OCI-LY1 (cell line): ENCODE measurements at regions not wholly inside any gene's neighbourhood (a gene's known extent, or its start where the extent isn't known, plus 50 kb on each side); places are given as distances from the start of the nearest gene placed in this dataset.

Source experiments
- H2AFZ ChIP-seq: fragments of 200-600 bp; sonication (generic), shearing (Covaris generic); 2 replicates; pipeline ENCODE4 v1.6.0; 2014; ENCODE audit warnings: antibody characterized with exemption, mild to moderate bottlenecking, low read length
- H3F3A ChIP-seq: fragments of 200-600 bp; sonication (generic), shearing (Covaris generic); 2 replicates; pipeline ENCODE4 v1.6.0; 2014; ENCODE audit warnings: mild to moderate bottlenecking, antibody characterized with exemption, low read length, moderate library complexity; ENCODE audit not compliant: insufficient read depth
- H3K27ac ChIP-seq: fragments of 200-600 bp; sonication (generic); 2 replicates; pipeline ENCODE4 v1.5.1; 2014; ENCODE audit warnings: low read length, mixed run types, mild to moderate bottlenecking, low read depth; ENCODE audit not compliant: poor library complexity, severe bottlenecking
- H3K27me3 ChIP-seq: fragments of 200-600 bp; sonication (generic); 2 replicates; pipeline ENCODE4 v1.6.0; 2014; ENCODE audit warnings: antibody characterized with exemption, mild to moderate bottlenecking, low read length, moderate library complexity; ENCODE audit not compliant: insufficient read depth
- H3K36me3 ChIP-seq: fragments of 200-600 bp; sonication (generic); 2 replicates; pipeline ENCODE4 v1.6.1; 2014; ENCODE audit warnings: mild to moderate bottlenecking, antibody characterized with exemption, low read length, moderate library complexity, mixed read lengths; ENCODE audit not compliant: insufficient read depth
- H3K4me1 ChIP-seq: fragments of 200-600 bp; sonication (generic); 2 replicates; pipeline ENCODE4 v1.5.1; 2014; ENCODE audit warnings: mild to moderate bottlenecking, low read length, moderate library complexity; ENCODE audit not compliant: insufficient read depth, severe bottlenecking
- H3K4me2 ChIP-seq: fragments of 200-600 bp; sonication (generic), shearing (Covaris generic); 2 replicates; pipeline ENCODE4 v1.6.1; 2014; ENCODE audit warnings: low read length
- H3K4me3 ChIP-seq: fragments of 200-600 bp; sonication (generic); 2 replicates; pipeline ENCODE4 v1.5.1; 2014; ENCODE audit warnings: low read length, low read depth, mild to moderate bottlenecking, mixed read lengths; ENCODE audit not compliant: poor library complexity, severe bottlenecking
- H3K79me2 ChIP-seq: fragments of 200-600 bp; shearing (Covaris generic); 2 replicates; pipeline ENCODE4 v1.6.1; 2016; ENCODE audit warnings: mixed run types, low read length, mixed read lengths; ENCODE audit not compliant: insufficient read depth
- H3K9ac ChIP-seq: fragments of 200-600 bp; sonication (generic), shearing (Covaris generic); 2 replicates; pipeline ENCODE4 v1.6.1; 2014; ENCODE audit warnings: mild to moderate bottlenecking, low read length, mixed read lengths
- H3K9me2 ChIP-seq: fragments of 200-600 bp; sonication (generic), shearing (Covaris generic); 2 replicates; pipeline ENCODE4 v1.6.1; 2014; ENCODE audit warnings: low read depth, mild to moderate bottlenecking, low read length, mixed read lengths
- H3K9me3 ChIP-seq: fragments of 200-600 bp; shearing (Covaris generic); 2 replicates; pipeline ENCODE4 v1.6.1; 2014; ENCODE audit warnings: low read length, mixed read lengths
- H4K20me1 ChIP-seq: fragments of 200-600 bp; sonication (generic), shearing (Covaris generic); 2 replicates; pipeline ENCODE4 v1.6.0; 2016; ENCODE audit warnings: mild to moderate bottlenecking, low read length; ENCODE audit not compliant: insufficient read depth
- EZH2 ChIP-seq: fragments of 200-600 bp; sonication (generic), shearing (Covaris generic); IDR thresholded peaks from 2 replicates; pipeline ENCODE4 v1.8.0; 2017; ENCODE audit warnings: borderline replicate concordance, mixed run types, mild to moderate bottlenecking, antibody characterized with exemption, low read length, moderate library complexity, mixed read lengths
- TF ChIP-seq, protein P1 (sequence below): fragments of 200-600 bp; sonication (generic), shearing (Covaris generic); IDR thresholded peaks from 2 replicates; pipeline ENCODE4 v1.5.1; 2017; ENCODE audit warnings: mild to moderate bottlenecking, antibody characterized with exemption, low read length, moderate library complexity, mixed read lengths

DNA sequence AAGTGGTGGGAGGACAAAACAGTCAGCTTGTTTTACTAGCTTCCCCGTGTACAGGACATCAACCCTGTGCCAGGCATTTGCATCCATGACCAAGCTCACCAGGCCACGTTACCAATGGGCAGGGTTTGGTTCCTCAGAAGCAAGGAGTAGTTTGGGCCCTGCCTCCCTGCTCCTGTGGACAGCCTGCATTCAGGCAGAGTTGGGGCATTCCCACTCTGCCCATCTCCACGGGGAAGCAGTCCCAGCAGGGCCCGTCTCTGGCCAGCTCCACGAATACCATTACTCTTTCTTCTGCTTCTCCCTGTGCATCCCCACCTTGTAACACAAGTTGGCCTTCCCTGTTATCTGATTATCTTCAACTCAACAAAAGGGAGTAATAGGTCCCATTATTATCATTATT lies 54.0 kb upstream of the RIOK3 start:
- no peaks in the 10 kb centered on the region for H3K9me3 ChIP-seq
- H3K27me3 ChIP-seq = no peaks in the 10 kb centered on the region
- no peak overlapping the region for H3K9ac ChIP-seq
- no peak overlapping the region for H3K4me2 ChIP-seq
- no peaks in the 10 kb centered on the region for H3K4me1 ChIP-seq
- TF ChIP-seq EZH2 = no peak
- TF ChIP-seq, protein P1, sequence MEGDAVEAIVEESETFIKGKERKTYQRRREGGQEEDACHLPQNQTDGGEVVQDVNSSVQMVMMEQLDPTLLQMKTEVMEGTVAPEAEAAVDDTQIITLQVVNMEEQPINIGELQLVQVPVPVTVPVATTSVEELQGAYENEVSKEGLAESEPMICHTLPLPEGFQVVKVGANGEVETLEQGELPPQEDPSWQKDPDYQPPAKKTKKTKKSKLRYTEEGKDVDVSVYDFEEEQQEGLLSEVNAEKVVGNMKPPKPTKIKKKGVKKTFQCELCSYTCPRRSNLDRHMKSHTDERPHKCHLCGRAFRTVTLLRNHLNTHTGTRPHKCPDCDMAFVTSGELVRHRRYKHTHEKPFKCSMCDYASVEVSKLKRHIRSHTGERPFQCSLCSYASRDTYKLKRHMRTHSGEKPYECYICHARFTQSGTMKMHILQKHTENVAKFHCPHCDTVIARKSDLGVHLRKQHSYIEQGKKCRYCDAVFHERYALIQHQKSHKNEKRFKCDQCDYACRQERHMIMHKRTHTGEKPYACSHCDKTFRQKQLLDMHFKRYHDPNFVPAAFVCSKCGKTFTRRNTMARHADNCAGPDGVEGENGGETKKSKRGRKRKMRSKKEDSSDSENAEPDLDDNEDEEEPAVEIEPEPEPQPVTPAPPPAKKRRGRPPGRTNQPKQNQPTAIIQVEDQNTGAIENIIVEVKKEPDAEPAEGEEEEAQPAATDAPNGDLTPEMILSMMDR = no peak
- H3K36me3 ChIP-seq = peaks cover 14% of the 10 kb centered on the region
- H3F3A ChIP-seq = no peaks in the 10 kb centered on the region
- H3K4me3 ChIP-seq = no peak overlapping the region
- H3K79me2 ChIP-seq = no peaks in the 10 kb centered on the region
- H2AFZ ChIP-seq = no peak overlapping the region
- H3K27ac ChIP-seq = no peak overlapping the region
- no peaks in the 10 kb centered on the region for H3K9me2 ChIP-seq
- no peaks in the 10 kb centered on the region for H4K20me1 ChIP-seq

DNA sequence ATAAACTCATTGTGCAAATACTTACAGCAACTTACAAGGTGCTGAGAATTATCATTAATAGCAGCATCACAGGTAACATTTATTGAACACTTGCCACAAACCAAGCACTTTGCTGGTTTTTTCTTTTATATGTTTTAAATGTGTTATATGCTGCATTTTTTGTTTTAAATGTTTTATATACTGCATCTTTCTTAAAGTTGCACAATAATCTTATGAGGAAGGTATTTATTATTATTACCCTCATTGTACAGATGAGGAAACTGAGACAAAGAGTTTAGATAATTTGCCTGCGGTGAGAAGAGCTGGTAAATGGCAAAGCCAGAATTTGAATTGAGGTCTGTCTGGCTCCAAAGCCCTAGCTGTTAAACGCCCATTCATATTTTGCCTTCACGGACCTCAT lies 52.2 kb upstream of the RIOK3 start:
- Histone ChIP-seq H3K9ac (no peak overlapping the region), H3K9me3 (no peaks in the 10 kb centered on the region), H3K36me3 (peaks cover 23% of the 10 kb centered on the region; the same call in 1 of the 2 replicates), H3K79me2 (no peaks in the 10 kb centered on the region), H3K4me3 (no peak overlapping the region), H3K27ac (no peak overlapping the region), H3K9me2 (no peaks in the 10 kb centered on the region), H2AFZ (no peak overlapping the region), H3F3A (no peaks in the 10 kb centered on the region), H3K27me3 (no peaks in the 10 kb centered on the region), H3K4me2 (no peak overlapping the region), H3K4me1 (no peaks in the 10 kb centered on the region), H4K20me1 (no peaks in the 10 kb centered on the region)
- no peak for TF ChIP-seq EZH2

DNA sequence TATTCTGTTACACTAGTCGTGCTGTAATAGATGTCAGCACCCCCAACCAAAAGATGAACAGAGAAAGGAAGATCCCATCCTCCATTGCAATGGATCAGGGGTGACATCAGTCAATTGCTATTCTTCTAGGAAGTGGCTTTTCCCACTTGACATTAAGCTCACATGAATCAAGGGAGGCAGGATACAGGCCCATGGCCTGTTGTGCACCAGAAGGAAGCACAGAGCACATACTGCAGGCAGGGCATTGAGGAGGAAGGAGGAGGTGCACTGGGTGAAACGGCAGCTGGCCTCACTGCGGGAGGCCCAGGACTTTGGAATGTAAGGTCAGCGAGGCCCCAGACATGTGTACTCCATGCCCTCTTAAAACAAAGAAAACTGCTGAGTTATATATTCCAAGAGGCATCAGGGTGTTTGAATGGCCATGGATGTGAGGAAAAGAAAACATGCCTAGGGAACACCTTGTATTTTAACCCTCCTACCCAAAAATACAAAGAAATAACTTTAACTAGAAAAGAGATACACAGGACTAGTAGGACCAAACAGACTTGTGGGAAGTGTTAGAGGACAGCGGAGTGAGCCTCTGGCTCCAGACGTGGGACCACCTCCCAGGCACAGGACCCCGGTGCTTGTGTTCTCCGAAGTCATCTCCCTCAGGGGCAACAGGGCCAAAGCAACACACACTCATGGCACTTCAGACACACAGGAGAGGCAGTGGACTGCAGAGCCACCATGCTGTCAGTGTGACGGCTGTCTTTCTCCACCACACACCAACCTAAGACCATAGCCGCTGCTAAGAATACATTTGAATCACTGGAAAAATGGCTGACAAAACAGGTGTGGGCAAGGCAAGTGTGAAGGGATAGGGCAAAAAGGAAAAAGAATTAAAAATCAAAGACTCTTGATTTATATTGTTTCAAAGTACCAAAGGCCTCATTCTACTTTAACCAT lies 51.4 kb upstream of the RIOK3 start:
- no peak overlapping the region for H3K9ac ChIP-seq
- H3K4me1 ChIP-seq = no peaks in the 10 kb centered on the region
- H3F3A ChIP-seq = no peaks in the 10 kb centered on the region
- H3K9me3 ChIP-seq = no peaks in the 10 kb centered on the region
- H3K9me2 ChIP-seq = no peaks in the 10 kb centered on the region
- H3K27me3 ChIP-seq = no peaks in the 10 kb centered on the region
- no peaks in the 10 kb centered on the region for H3K79me2 ChIP-seq
- H3K4me2 ChIP-seq = no peak overlapping the region
- H3K36me3 ChIP-seq = peaks cover 26% of the 10 kb centered on the region; the same call in 1 of the 2 replicates
- H2AFZ ChIP-seq = no peak overlapping the region
- H4K20me1 ChIP-seq = no peaks in the 10 kb centered on the region
- no peak overlapping the region for H3K27ac ChIP-seq
- no peak overlapping the region for H3K4me3 ChIP-seq
- TF ChIP-seq EZH2 = no peak
- TF ChIP-seq, protein P1 = no peak
